Choroid plexus epithelial cell (primary cell): ENCODE measurements at regions not wholly inside any gene's neighbourhood (a gene's known extent, or its start where the extent isn't known, plus 50 kb on each side); places are given as distances from the start of the nearest gene placed in this dataset.

Experiments used
- DNase-seq: peaks from one replicate; pipeline ENCODE4 v3.0.0-alpha.2; 2010; ENCODE audit warnings: low read depth
- H3K4me3 ChIP-seq: 2 replicates; pipeline ENCODE4 v1.5.1; 2011; ENCODE audit warnings: low read depth, mild to moderate bottlenecking, control low read depth, low read length, moderate library complexity
- TF ChIP-seq, protein P1 (sequence below): conservative IDR thresholded peaks from 2 replicates; pipeline ENCODE4 v1.5.1; 2011; ENCODE audit warnings: low read depth, mild to moderate bottlenecking, control low read depth, inconsistent platforms, low read length, moderate library complexity

DNA sequence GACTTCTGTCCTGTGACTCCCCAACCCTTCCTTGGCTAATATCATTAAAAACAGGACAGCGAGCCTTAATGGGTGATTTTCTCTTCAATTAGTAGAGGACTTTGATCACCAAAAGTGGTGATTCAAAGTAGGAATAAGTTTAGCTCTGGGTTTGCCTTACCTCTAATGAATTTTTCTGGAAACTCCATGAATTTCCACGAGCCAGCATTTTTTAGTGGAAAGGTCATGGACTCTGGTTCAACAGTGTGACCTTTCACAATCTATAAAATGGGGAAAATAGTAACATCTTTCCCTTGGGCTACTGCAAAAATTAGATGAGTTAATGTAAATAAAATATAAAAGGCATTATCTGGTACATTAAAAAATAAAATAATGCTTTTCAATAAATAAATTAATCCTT lies 417.8 kb upstream of the NR2F2 start:
- TF ChIP-seq, protein P1, sequence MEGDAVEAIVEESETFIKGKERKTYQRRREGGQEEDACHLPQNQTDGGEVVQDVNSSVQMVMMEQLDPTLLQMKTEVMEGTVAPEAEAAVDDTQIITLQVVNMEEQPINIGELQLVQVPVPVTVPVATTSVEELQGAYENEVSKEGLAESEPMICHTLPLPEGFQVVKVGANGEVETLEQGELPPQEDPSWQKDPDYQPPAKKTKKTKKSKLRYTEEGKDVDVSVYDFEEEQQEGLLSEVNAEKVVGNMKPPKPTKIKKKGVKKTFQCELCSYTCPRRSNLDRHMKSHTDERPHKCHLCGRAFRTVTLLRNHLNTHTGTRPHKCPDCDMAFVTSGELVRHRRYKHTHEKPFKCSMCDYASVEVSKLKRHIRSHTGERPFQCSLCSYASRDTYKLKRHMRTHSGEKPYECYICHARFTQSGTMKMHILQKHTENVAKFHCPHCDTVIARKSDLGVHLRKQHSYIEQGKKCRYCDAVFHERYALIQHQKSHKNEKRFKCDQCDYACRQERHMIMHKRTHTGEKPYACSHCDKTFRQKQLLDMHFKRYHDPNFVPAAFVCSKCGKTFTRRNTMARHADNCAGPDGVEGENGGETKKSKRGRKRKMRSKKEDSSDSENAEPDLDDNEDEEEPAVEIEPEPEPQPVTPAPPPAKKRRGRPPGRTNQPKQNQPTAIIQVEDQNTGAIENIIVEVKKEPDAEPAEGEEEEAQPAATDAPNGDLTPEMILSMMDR, result no peak
- no peak overlapping the region for H3K4me3 ChIP-seq
- no peak for DNase-seq

- DNase-seq, result no peak
- no peak overlapping the region for H3K4me3 ChIP-seq
- TF ChIP-seq, protein P1, result no peak
Observed at GRCh38 chr15:95916568-95916967, 413.9 kb upstream of the NR2F2 start.

DNA sequence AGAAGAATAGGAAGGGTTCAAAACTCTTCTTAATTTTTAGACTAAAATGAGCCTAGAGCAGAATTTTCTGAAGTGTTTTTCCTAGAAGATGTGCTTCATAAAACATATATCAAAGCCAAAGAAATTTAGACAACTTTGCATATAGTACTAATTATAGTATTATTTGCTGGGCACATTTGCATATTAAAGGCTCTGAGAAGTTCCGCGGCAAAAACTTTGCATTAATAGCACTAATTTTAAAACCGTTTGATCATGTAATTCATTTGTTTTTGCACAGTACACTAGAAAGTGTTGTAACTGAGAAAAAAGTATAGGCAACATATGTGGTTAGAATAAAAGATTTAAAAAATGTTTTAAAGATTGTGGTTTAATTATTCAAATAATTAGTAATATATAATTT lies 412.0 kb upstream of the NR2F2 start:
- no peak overlapping the region for H3K4me3 ChIP-seq
- no peak for DNase-seq
- TF ChIP-seq, protein P1, result no peak

- no peak for DNase-seq
- TF ChIP-seq, protein P1, result no peak
Observed at GRCh38 chr15:95919460-95919859, 411.0 kb upstream of the NR2F2 start.

GRCh38 chr15:95921404-95921803 lies 409.1 kb upstream of the NR2F2 start:
- TF ChIP-seq, protein P1, result no peak
- DNase-seq, result no peak
- H3K4me3 ChIP-seq, result no peak overlapping the region

More at GRCh38 chr15:95919460-95919859, 411.0 kb upstream of the NR2F2 start:
- H3K4me3 ChIP-seq, result no peak overlapping the region

- TF ChIP-seq, protein P1, result no peak
- no peak overlapping the region for H3K4me3 ChIP-seq
- no peak for DNase-seq
Observed at GRCh38 chr15:95922431-95922830, 408.1 kb upstream of the NR2F2 start.

DNA sequence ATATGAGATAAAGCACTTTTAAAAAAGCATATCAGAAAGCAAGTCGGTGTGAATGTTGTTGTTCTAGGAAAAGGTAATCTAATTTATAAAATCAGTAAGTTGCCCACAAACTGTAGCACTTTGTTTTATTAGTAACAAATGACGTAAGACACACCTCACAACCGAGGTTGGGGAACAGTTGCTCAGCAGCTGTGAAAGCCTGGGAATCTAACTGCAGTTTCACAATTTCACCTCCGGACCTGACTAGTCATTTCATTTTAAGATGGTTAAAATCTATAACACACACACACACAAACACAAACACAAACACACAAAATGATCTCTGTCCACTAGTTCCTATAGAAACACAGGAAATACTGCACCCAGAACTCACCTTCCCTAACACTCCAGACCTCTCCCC lies 406.7 kb upstream of the NR2F2 start:
- TF ChIP-seq, protein P1, result no peak
- no peak for DNase-seq
- no peak overlapping the region for H3K4me3 ChIP-seq
